ENCODE measurements at regions not wholly inside any gene's neighbourhood (a gene's known extent, or its start where the extent isn't known, plus 50 kb on each side); places are given as distances from the start of the nearest gene placed in this dataset.

DNA sequence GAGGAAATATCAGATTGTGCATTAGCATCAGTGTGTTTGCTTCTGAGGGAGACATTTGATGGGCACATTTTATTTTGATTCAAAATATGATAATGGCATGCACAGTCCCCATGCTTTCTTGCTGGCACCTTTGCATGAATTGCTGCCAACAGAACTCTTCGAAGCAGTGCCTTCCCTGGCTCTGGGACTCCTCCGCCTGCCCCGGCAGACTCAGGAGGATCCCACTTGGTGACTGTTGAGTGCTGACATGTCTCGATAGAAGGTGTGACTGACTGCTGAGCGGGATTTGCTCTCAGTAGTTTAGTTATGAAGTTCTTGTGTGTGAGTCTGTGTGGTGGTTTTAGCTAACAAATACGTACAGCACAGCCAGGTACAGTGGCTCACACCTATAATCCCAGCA lies 239.7 kb downstream of the FGF9 start:
- no TSS peak for BruUV-seq (replicated peaks)
- dilution Hi-C loops (cut with MboI; ENCODE audit: extremely low pct_ligation_motif_present, low sequenced_read_pairs), result no loop called here
- TF ChIP-seq MYC (IDR thresholded peaks at IDR 0.05; ENCODE audit: low read depth, low read length), result no peak
- no peak for TF ChIP-seq JUN (IDR thresholded peaks at IDR 0.05; ENCODE audit: borderline replicate concordance, insufficient read depth, insufficient read length, low read depth)
- TF ChIP-seq, protein P1, sequence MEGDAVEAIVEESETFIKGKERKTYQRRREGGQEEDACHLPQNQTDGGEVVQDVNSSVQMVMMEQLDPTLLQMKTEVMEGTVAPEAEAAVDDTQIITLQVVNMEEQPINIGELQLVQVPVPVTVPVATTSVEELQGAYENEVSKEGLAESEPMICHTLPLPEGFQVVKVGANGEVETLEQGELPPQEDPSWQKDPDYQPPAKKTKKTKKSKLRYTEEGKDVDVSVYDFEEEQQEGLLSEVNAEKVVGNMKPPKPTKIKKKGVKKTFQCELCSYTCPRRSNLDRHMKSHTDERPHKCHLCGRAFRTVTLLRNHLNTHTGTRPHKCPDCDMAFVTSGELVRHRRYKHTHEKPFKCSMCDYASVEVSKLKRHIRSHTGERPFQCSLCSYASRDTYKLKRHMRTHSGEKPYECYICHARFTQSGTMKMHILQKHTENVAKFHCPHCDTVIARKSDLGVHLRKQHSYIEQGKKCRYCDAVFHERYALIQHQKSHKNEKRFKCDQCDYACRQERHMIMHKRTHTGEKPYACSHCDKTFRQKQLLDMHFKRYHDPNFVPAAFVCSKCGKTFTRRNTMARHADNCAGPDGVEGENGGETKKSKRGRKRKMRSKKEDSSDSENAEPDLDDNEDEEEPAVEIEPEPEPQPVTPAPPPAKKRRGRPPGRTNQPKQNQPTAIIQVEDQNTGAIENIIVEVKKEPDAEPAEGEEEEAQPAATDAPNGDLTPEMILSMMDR (IDR thresholded peaks at IDR 0.05; ENCODE audit: extremely low read depth in 1 of 2, insufficient read depth in 1 of 2, low read depth in 1 of 2, low read length in 2 of 2), result no peak
- no peak for TF ChIP-seq FOS (IDR thresholded peaks at IDR 0.05; ENCODE audit: borderline replicate concordance, insufficient read depth, low read length)
- TF ChIP-seq GATA2 (IDR thresholded peaks at IDR 0.05; ENCODE audit: insufficient read depth, insufficient read length, low read depth, low read length), result no peak
- no peak for TF ChIP-seq POLR2AphosphoS5 (IDR thresholded peaks at IDR 0.05; ENCODE audit: insufficient read depth, low read depth, low read length)
- Histone ChIP-seq H3K27ac (ENCODE audit: insufficient read depth, low read depth, low read length) (no peak overlapping the region), H3K27me3 (ENCODE audit: control insufficient read depth in 2 of 2, insufficient read depth in 2 of 2, low read length in 2 of 2) (no peaks in the 10 kb centered on the region), H3K9me1 (replicated peaks; ENCODE audit: control insufficient read depth, extremely low read depth, insufficient read depth, low read length) (no peaks in the 10 kb centered on the region), H3K4me3 (replicated peaks in 1 of 3; ENCODE audit: insufficient read depth in 1 of 3, low read depth in 1 of 3, low read length in 3 of 3) (no peak overlapping the region), H3K9me3 (replicated peaks; ENCODE audit: control insufficient read depth, insufficient read depth, low read length) (peaks cover 11% of the 10 kb centered on the region), H3K4me2 (ENCODE audit: insufficient read depth, low read length) (no peak overlapping the region), H3K79me2 (ENCODE audit: control insufficient read depth, insufficient read depth, low read length) (no peaks in the 10 kb centered on the region), H3K36me3 (ENCODE audit: control insufficient read depth in 2 of 2, extremely low read depth in 1 of 2, insufficient read depth in 2 of 2, low read length in 2 of 2) (no peaks in the 10 kb centered on the region), H3K4me1 (ENCODE audit: control insufficient read depth, extremely low read depth, insufficient read depth, low read length) (no peaks in the 10 kb centered on the region), H4K20me1 (replicated peaks; ENCODE audit: control insufficient read depth, extremely low read depth, insufficient read depth, low read length) (no peaks in the 10 kb centered on the region), H2AFZ (ENCODE audit: low read depth, low read length) (no peak overlapping the region), H3K9ac (replicated peaks; ENCODE audit: extremely low read depth, insufficient read depth, low read length) (no peak overlapping the region)
- no peak for DNase-seq (ENCODE audit: low read depth, low spot score)
- ChIA-PET POLR2A (no interaction called here), CTCF (no interaction called here)
- FAIRE-seq, result no peak
- intact Hi-C loops (cut with micrococcal nuclease), result no loop called here

Data from endothelial cell of umbilical vein (primary cell).